Pancreas (tissue), 10 donors: ENCODE measurements at regions not wholly inside any gene's neighbourhood (a gene's known extent, or its start where the extent isn't known, plus 50 kb on each side); places are given as distances from the start of the nearest gene placed in this dataset.

Experiments used
- ATAC-seq, 4 donors: fragments of 200-7000 bp; cut with Tn5 transposase; one replicate each; pipeline versions ENCODE4 v1.8.0 to v1.9.1; 2020; ENCODE audit warnings: mild to moderate bottlenecking in 4 of 4, moderate library complexity in 4 of 4
- DNase-seq, 6 donors: peaks; one replicate each; pipeline ENCODE4 v3.0.0-alpha.2; 2020
- FAIRE-seq: peaks from 2 replicates; lab custom pipeline; 2012; peaks lifted over from hg19 to GRCh38; lab: Jason Lieb, UNC
- H3K27ac ChIP-seq, 4 donors: fragments of 200-600 bp; sonication (generic); 1 replicate in 3 of 4; 2 replicates in 1 of 4; pipeline versions ENCODE4 v1.5.0 to v1.8.0; 2020
- H3K27me3 ChIP-seq, 4 donors: fragments of 200-600 bp; one replicate each; pipeline ENCODE4 v1.8.0; 2021
- H3K36me3 ChIP-seq, 3 donors: fragments of 200-600 bp; sonication (generic) in 1 of 3; one replicate each; pipeline versions ENCODE4 v1.5.0 to v1.8.0; 2020 to 2021
- H3K4me1 ChIP-seq, 3 donors: fragments of 200-600 bp; one replicate each; pipeline ENCODE4 v1.8.0; 2021
- H3K4me3 ChIP-seq, 4 donors: fragments of 200-600 bp; sonication (generic) in 2 of 4; one replicate each; pipeline versions ENCODE4 v1.5.0 to v1.8.0; 2020 to 2021
- H3K9me3 ChIP-seq, 4 donors: fragments of 200-600 bp; one replicate each; pipeline ENCODE4 v1.8.0; 2021
- WGBS, 2 donors: extraction: QIAGEN DNeasy Blood & Tissue Kit; methylation state at CpG; one replicate each; pipeline ENCODE4 v1.1.7; 2013; 5-methylcytosine and 5-hydroxymethylcytosine counted together
- intact Hi-C, 3 donors: fragments of 100-400 bp; cut with DNase I; formaldehyde crosslinking; loops; one replicate each; pipeline versions ENCODE4 v1.11.1 to v1.14.2; 2022
- TF ChIP-seq, protein P1 (sequence below), 4 donors: fragments of 200-600 bp; sonication (generic) in 3 of 4; IDR thresholded peaks; one replicate each; pipeline versions ENCODE4 v1.5.0 to v1.8.0; 2021; ENCODE audit warnings: antibody characterized with exemption in 4 of 4
- donor health status: healthy with polysubstance abuse.
- donor health status: DM: no; HTN: no; CAD: no; lungs with moderate emphysema.
- donor health status: DM: no; HTN: no; CAD: no.
- donor health status: control.
- donor health status: control.
- donor health status: Bipolar disorder and iron deficiency.
- donor health status: DM: yes; HTN: yes; CAD: no.
- donor health status: DM: no; HTN: no; CAD: no.
- donor health status: DM: no; HTN: no; CAD: no.
- donor health status: DM: yes; HTN: yes; CAD: no.

DNA sequence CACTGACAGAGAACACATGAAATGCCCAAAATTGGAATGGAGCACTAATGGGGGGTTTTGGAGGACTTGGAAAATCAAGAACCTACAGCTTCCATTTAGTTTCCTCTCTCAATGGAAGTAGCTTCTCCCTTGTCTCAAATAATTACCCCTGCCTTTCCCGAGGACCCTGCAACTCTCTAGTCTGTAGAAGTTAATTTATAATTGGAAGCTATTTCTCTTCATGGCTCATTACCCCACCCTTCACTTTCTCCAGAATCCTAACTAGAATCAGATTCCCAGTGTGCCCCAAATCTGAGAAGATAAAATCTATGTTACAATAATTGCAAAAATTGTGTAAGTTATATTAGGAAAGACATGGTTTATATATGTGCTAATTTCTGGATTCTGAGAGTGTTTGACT lies 181.5 kb upstream of the ATP1B1 start:
- TF ChIP-seq, protein P1, sequence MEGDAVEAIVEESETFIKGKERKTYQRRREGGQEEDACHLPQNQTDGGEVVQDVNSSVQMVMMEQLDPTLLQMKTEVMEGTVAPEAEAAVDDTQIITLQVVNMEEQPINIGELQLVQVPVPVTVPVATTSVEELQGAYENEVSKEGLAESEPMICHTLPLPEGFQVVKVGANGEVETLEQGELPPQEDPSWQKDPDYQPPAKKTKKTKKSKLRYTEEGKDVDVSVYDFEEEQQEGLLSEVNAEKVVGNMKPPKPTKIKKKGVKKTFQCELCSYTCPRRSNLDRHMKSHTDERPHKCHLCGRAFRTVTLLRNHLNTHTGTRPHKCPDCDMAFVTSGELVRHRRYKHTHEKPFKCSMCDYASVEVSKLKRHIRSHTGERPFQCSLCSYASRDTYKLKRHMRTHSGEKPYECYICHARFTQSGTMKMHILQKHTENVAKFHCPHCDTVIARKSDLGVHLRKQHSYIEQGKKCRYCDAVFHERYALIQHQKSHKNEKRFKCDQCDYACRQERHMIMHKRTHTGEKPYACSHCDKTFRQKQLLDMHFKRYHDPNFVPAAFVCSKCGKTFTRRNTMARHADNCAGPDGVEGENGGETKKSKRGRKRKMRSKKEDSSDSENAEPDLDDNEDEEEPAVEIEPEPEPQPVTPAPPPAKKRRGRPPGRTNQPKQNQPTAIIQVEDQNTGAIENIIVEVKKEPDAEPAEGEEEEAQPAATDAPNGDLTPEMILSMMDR (IDR thresholded peaks at IDR 0.05) = no peak
- 50 to 63% methylated on average over 1 of the region's 1 CpG for WGBS, 2 donors

GRCh38 chr1:168926236-168926635 lies 180.3 kb upstream of the ATP1B1 start:
- intact Hi-C loops = no loop called here
- WGBS, 2 donors = 75 to 85% methylated on average over 3 of the region's 3 CpGs
- Histone ChIP-seq H3K4me3 (no peak overlapping the region), H3K27me3 (no peaks in the 10 kb centered on the region), H3K27ac (no peak overlapping the region), H3K4me1 (peaks cover 0 to 5% (median 3%) of the 10 kb centered on the region in 3 donors), H3K9me3 (no peaks in the 10 kb centered on the region), H3K36me3 (no peaks in the 10 kb centered on the region)
- DNase-seq (no peak), ATAC-seq (no peak), FAIRE-seq (no peak)
- TF ChIP-seq, protein P1 (IDR thresholded peaks at IDR 0.05) = no peak

More for the DNA sequence above, 181.5 kb upstream of the ATP1B1 start:
- Histone ChIP-seq H3K4me3 (no peak overlapping the region), H3K4me1 (peaks cover 11 to 14% (median 11%) of the 10 kb centered on the region in 3 donors), H3K9me3 (no peaks in the 10 kb centered on the region), H3K27ac (no peak overlapping the region), H3K27me3 (no peaks in the 10 kb centered on the region), H3K36me3 (no peaks in the 10 kb centered on the region)
- intact Hi-C loops = no loop called here
- no peak for DNase-seq
- no peak for FAIRE-seq
- ATAC-seq = no peak

DNA sequence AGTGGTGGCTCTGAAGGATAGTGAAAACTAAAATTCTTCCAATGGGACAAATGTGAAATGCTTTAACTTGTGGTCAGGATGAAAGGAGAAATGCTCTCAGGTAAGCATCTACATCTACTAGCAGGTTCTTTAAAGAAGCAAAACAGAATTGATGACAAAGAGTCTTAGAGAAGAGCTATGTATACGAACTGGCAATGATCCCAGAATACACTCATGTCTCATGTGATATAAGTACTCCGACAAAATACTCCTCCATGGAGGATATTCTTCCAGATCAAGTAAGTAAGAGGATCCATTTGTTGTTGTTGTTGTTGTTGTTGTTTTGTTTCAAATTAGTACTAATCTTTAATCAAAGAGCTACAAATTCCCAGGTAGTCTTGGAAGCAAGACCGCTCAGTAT lies 174.0 kb upstream of the ATP1B1 start:
- Histone ChIP-seq H3K4me3 (no peak overlapping the region), H3K9me3 (no peaks in the 10 kb centered on the region), H3K27me3 (no peaks in the 10 kb centered on the region), H3K36me3 (no peaks in the 10 kb centered on the region), H3K4me1 (no peaks in the 10 kb centered on the region), H3K27ac (no peak overlapping the region)
- TF ChIP-seq, protein P1 (IDR thresholded peaks at IDR 0.05) = no peak
- FAIRE-seq = no peak
- 88 to 96% methylated on average over 3 of the region's 3 CpGs for WGBS, 2 donors
- intact Hi-C loops = no loop called here
- DNase-seq = no peak
- ATAC-seq = no peak

DNA sequence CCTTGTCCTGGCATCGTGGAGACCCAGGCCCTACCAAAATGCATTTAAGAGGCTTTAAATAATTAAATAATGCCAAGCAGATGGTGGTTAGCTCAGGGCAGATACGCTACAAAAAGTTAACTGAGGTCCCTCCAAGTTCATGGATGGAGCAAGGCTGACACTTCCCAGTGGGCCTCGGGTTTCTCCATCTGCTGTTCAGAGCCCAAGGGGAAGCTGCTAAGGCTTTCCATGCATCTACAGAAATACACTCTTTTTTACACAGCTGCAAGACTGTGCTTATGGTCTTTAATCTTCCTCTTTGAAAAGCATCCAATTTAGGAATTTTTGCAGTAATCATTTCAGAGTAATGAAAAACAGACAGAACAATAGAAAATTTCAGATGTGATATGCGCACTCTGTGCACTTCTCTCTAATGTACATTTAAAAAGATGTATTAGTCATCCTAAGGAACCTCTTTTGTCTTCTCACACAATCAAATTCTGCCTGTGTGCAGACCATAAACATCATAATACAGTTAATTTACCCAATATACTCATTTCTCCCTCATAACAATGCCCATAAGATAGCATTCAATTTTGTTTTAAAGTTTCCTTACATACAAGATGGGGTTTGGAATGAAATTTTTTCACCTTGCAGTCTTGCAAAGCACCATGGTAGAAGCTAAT lies 173.2 kb upstream of the ATP1B1 start:
- H3K36me3 ChIP-seq = no peaks in the 10 kb centered on the region
- no peak for FAIRE-seq
- DNase-seq = no peak
- no peak overlapping the region for H3K4me3 ChIP-seq
- no peak overlapping the region for H3K27ac ChIP-seq
- TF ChIP-seq, protein P1 (IDR thresholded peaks at IDR 0.05) = no peak
- no peaks in the 10 kb centered on the region for H3K27me3 ChIP-seq
- ATAC-seq = no peak
- H3K4me1 ChIP-seq = no peaks in the 10 kb centered on the region
- 90 to 91% methylated on average over 4 of the region's 4 CpGs for WGBS, 2 donors
- no peaks in the 10 kb centered on the region for H3K9me3 ChIP-seq
- intact Hi-C loops = no loop called here
